Glutamatergic neuron (in vitro differentiated cells): ENCODE measurements at regions not wholly inside any gene's neighbourhood (a gene's known extent, or its start where the extent isn't known, plus 50 kb on each side); places are given as distances from the start of the nearest gene placed in this dataset.

ENCODE experiments used
- DNase-seq: peaks from one replicate; pipeline ENCODE4 v3.0.0; 2022
- H3K27ac Mint-ChIP-seq: one replicate; pipeline ENCODE4 v1.8.0; 2020; ENCODE audit warnings: mild to moderate bottlenecking, mixed read lengths, inconsistent platforms; ENCODE audit not compliant: unreplicated experiment
- H3K27me3 Mint-ChIP-seq: one replicate; pipeline ENCODE4 v1.8.0; 2020; ENCODE audit warnings: mild to moderate bottlenecking, moderate library complexity, mixed read lengths, inconsistent platforms; ENCODE audit not compliant: unreplicated experiment
- H3K36me3 Mint-ChIP-seq: one replicate; pipeline ENCODE4 v1.8.0; 2020; ENCODE audit warnings: mild to moderate bottlenecking, mixed read lengths, inconsistent platforms; ENCODE audit not compliant: unreplicated experiment
- H3K4me1 Mint-ChIP-seq: one replicate; pipeline ENCODE4 v1.8.0; 2020; ENCODE audit warnings: mild to moderate bottlenecking, low read depth, mixed read lengths, inconsistent platforms; ENCODE audit not compliant: unreplicated experiment
- H3K4me3 Mint-ChIP-seq: one replicate; pipeline ENCODE4 v1.8.0; 2020; ENCODE audit warnings: mild to moderate bottlenecking, mixed read lengths, inconsistent platforms; ENCODE audit not compliant: unreplicated experiment
- H3K9me3 Mint-ChIP-seq: one replicate; pipeline ENCODE4 v1.8.0; 2020; ENCODE audit warnings: mild to moderate bottlenecking, moderate library complexity, mixed read lengths, inconsistent platforms; ENCODE audit not compliant: unreplicated experiment
- TF ChIP-seq, protein P1 (sequence below): fragments of 200-600 bp; sonication (generic); IDR thresholded peaks from one replicate; pipeline ENCODE4 v1.5.0; 2021; ENCODE audit not compliant: partially characterized antibody, unreplicated experiment

DNA sequence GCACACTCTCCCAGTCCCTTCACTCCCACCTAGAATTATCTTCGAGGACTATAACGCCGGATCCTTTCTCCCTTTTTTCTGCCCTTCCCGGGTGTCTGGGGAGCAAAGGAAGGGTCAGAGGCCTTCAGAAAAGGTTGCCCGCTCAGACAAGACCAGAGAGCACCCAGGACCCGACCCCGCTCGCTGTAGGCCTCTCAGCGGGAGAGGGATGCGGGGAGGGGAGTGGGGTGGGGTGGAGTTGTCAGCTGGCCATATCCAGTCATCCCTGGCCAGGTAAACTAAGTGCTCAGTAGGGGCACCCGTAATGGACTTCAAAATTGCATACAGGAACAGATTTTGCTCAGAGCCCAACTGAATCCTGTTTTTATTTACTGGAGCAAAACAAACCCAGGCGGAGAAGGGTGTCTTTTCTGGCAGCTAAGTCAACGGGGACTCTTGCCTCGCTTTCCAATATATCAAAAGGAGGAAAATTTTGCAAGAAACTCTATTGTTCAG, 65.0 kb downstream of the NOL4 start:
- Mint-ChIP-seq H3K27ac (peak overlapping the region; percentile 88), H3K4me3 (peak overlapping the region; percentile 91), H3K36me3 (no peaks in the 10 kb centered on the region), H3K9me3 (peaks cover 8% of the 10 kb centered on the region), H3K27me3 (no peaks in the 10 kb centered on the region), H3K4me1 (peaks cover 6% of the 10 kb centered on the region)
- TF ChIP-seq, protein P1, sequence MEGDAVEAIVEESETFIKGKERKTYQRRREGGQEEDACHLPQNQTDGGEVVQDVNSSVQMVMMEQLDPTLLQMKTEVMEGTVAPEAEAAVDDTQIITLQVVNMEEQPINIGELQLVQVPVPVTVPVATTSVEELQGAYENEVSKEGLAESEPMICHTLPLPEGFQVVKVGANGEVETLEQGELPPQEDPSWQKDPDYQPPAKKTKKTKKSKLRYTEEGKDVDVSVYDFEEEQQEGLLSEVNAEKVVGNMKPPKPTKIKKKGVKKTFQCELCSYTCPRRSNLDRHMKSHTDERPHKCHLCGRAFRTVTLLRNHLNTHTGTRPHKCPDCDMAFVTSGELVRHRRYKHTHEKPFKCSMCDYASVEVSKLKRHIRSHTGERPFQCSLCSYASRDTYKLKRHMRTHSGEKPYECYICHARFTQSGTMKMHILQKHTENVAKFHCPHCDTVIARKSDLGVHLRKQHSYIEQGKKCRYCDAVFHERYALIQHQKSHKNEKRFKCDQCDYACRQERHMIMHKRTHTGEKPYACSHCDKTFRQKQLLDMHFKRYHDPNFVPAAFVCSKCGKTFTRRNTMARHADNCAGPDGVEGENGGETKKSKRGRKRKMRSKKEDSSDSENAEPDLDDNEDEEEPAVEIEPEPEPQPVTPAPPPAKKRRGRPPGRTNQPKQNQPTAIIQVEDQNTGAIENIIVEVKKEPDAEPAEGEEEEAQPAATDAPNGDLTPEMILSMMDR: no peak
- DNase-seq: peak; percentile 22

DNA sequence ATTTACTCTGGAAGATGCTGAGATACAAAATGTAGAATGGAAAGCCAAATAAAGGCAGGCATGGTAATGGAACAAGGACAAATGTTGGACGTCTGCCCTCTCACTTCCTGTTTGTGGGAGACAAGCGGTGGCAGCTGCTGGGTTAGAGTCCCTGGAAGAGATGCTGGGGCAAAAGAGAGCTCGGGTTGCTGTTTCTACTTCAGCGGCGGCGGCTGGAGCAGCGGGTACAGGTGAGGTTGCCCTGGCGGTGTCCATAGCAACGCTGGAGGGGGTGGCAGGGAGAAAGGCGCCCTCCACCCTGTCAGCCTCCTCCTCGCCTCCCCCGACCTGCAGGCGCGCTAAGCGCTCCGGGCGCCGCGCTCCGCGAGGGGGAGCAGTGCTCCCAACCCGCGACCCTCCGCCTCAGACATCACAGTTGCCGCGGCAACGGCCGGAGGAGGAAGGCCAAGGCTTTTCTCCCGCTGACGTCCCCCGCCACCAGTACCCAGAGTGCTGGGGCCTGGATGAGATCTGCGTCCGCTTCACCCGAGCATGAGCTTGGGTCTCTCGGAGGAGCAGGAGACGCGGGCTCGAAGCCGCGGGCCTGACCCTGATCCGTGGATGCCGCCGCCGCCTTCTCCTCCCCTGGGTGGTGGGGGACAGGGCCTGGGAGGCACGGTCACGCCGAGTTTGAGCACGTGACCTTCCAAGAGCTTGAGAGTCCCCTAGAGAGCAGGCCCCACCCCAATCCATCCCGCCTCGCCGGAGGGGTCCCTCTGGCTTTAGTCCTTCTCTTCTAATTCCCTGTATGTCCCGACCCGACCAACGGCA, 65.6 kb downstream of the NOL4 start:
- Mint-ChIP-seq H3K27me3 (no peaks in the 10 kb centered on the region), H3K4me1 (peaks cover 6% of the 10 kb centered on the region), H3K4me3 (peak overlapping the region; percentile 91), H3K36me3 (no peaks in the 10 kb centered on the region), H3K27ac (peak overlapping the region; percentile 88), H3K9me3 (peaks cover 8% of the 10 kb centered on the region)
- TF ChIP-seq, protein P1: no peak
- DNase-seq: peak; percentile 87

DNA sequence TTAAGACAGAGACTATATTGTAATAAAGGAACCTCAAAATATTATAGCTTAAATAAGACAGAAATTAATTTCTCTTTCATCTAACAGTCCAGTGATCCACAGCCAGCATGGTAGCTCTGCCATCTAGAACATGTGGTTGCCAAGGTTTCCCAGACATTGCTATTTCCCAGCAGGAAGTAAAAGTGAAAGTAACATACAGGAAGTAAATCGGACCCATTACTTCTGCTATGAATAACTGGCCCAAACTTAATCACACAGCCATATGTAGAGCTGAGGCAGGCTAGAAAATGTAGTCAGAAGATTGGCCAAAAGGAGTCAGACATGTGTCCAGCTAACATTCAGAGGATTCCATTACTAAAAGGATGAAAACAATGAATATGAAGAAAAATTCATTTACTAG, 71.0 kb downstream of the NOL4 start:
- no peaks in the 10 kb centered on the region for H3K36me3 Mint-ChIP-seq
- peaks cover 3% of the 10 kb centered on the region for H3K9me3 Mint-ChIP-seq
- no peaks in the 10 kb centered on the region for H3K27me3 Mint-ChIP-seq
- DNase-seq: no peak
- TF ChIP-seq, protein P1: no peak
- H3K4me3 Mint-ChIP-seq: no peak overlapping the region
- H3K4me1 Mint-ChIP-seq: peaks cover 5% of the 10 kb centered on the region
- H3K27ac Mint-ChIP-seq: no peak overlapping the region

DNA sequence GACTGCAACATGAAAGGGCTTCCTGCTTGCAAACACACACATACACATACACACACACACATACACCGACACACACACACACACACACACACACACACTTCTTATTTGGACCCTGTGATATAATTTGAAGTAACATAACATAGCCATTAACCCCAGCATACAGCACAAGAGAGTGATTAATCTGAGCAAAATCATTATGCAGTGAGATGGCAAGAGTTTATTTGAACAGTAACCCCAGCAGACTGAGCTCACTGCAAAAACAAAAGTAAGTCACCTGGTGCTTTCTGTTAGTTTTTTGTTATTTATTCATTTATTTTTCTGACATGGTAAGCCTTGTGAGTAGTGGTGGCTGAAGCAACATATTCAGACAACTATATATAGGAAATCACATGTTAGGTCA, 93.7 kb downstream of the NOL4 start:
- no peak overlapping the region for H3K4me3 Mint-ChIP-seq
- H3K9me3 Mint-ChIP-seq: no peaks in the 10 kb centered on the region
- no peaks in the 10 kb centered on the region for H3K27me3 Mint-ChIP-seq
- TF ChIP-seq, protein P1: no peak
- no peak overlapping the region for H3K27ac Mint-ChIP-seq
- no peak for DNase-seq
- H3K36me3 Mint-ChIP-seq: no peaks in the 10 kb centered on the region
- H3K4me1 Mint-ChIP-seq: no peaks in the 10 kb centered on the region

DNA sequence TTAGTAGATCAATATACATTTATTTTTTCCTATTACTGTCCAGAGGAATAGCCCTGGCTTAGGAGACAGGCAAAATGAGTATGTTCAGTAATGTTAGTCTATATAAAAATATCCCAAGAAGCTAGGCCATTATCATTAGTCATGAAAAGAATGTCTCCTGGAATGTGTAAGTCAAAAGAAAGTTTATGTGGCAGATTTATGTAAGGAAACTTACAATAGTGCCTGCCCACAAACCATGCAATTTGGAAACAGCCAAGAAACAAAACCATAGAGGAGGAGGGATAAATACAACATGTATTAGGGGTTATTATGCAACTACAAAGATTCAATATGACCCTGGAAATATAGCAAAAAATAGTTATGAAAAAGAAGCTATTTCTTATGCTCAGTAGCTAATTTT, 96.3 kb downstream of the NOL4 start:
- Mint-ChIP-seq H3K36me3 (no peaks in the 10 kb centered on the region), H3K4me1 (no peaks in the 10 kb centered on the region), H3K27ac (no peak overlapping the region), H3K27me3 (no peaks in the 10 kb centered on the region), H3K9me3 (no peaks in the 10 kb centered on the region), H3K4me3 (no peak overlapping the region)
- TF ChIP-seq, protein P1: no peak
- DNase-seq: no peak
